ENCODE measurements at regions not wholly inside any gene's neighbourhood (a gene's known extent, or its start where the extent isn't known, plus 50 kb on each side); places are given as distances from the start of the nearest gene placed in this dataset.

DNA sequence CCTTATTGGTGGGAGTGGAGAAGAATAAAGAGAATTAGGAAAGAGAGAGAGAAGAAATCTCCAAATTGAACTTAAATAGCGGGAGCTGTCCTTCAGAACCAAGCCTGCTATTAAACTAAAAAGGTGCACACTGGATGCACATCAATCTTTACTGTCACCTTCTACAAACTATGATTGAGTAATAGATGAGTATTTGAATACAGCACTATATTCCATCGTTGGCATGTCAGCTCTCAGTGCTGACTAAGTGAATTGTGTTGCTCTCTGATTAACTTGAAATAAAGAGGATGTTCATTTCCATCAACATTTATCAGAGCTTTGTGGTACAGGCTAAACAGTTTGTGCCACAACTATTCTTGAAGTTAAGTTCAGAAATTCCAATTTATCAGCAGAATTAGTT lies 143.7 kb upstream of the PABPC4L start:
- DNase-seq (ENCODE audit: low read depth) = no peak

DNA sequence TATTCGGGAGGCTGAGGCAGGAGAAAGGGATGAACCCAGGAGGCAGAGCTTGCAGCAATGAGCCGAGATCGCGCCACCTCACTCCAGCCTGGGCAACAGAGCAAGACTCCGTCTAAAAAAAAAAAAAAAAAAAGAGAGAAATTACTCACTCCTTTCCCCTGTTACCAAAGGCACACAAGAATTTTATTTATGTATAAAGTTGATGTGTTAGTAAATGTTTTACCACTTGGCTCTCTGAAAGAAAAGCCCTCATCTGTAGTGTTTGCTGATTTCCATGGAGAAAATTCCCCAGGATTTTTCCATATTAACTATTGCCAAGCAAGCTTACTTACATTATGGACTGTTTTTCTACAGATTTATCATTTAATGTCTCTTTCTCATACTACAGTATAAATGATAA lies 142.1 kb upstream of the PABPC4L start:
- no peak for DNase-seq (ENCODE audit: low read depth)

DNA sequence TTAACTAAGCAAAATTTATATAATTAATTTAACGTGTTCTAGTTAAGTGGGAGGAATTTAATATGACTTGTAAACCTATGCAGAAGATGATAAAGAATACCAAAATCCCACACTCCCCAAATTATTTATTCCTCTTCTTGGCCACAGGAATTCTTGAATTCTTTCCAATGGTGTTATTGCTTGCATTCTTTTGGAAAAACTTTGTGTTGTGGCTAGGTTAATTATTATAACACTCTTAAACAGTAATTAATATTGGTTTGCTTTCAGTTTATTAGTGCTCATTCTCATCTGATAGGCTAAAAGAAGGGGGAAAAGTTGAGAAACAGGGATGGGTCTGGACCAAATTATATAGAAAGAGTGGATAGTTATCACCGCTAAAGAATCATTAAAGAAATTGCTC lies 141.5 kb upstream of the PABPC4L start:
- no peak for DNase-seq (ENCODE audit: low read depth)

DNA sequence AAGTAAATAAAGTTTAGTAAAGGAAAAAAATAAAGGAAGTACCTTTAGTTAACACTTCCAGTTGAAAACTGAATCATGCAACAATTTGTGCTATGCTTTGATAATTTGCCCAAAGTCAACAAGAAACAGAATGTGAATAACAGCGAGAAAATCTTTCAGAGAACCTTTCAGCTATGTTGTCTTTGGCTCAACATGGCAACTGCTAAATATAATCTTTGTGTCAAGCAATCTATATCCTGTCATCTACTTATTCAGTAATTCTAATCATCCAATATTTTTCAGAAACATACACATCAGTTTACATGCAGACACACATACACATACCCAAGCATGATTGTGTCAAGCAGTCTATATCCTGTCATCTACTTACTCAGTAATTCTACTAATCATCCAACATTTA lies 136.0 kb upstream of the PABPC4L start:
- DNase-seq (ENCODE audit: low read depth) = no peak

DNA sequence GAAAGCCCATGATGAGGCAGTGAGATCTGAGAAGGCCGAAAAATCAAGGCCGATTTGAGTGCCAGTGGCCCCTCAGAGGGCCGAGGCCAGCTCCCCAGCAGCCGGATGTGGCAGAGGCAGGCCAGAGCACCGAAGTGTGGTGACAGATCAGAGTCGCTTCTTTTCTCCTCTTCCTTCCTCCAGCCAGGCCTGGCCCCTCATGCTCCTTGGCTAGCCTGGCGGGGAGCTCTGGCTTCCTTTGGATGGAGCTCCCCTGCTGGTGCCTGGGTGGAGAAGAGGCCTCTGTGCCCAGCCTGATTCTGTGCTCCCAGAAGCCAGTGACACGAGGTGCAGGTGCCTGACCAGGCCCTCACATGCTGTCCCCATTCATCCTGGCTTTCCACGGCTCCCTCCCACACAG lies 127.2 kb upstream of the PABPC4L start:
- no peak for DNase-seq (ENCODE audit: low read depth)

DNA sequence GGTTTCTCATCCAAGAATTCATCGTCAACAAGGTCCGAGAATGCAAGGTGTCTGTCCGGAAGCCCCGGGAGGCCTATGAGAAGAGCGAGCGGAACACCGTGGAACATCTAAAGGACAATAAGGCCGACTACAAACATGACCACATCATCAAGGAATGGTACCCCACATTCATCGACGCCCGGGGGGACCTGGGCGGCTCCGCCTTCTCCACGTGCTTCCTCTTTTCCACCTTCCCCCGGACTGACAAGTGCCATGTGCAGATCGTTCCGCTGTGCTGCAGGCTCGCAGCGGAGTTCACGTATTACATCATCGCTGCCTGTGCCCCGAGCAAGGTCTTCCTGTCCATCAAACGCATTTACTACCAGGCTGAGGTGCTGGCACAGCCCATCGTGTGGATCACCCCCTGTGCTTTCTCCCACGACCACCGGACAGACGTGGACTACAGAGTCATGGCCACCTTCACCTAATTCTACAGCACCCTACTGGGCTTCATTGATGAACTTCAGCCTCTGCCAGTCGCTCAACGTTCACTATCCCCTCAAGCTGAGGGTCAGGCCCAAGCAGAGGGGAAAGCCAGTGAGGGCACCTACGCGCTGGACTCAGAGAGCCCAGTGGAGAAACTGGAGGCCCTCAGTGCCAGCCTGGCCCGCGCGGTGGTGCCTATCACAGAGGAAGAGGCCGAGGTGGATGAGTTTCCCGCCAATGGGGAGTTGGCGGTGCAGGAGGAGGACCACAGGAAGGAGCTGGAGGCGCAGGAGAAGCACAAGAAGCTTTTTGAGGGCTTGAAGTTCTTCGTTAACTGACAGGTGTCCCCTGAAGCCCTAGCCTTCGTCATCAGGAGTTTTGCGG lies 125.9 kb upstream of the PABPC4L start:
- DNase-seq (ENCODE audit: low read depth) = no peak

DNA sequence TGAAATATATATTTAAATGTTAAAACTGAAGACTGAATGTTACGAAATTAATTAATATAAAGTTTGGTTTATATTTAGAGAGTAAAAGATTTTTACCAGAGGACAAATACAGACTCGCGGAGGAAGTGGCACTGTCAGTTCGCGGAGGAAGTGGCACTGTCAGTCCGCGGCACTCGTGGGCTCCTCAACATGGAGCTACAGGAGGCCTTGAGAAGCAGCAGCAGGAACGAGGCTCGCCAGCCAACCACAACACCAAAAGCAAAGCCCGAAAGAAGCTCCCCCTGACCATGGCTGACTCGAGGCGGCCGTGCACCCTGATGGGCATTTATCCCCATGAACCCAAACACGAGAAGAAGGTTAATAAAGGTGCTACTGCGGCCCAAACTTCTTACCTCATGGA lies 125.3 kb upstream of the PABPC4L start:
- no peak for DNase-seq (ENCODE audit: low read depth)

DNA sequence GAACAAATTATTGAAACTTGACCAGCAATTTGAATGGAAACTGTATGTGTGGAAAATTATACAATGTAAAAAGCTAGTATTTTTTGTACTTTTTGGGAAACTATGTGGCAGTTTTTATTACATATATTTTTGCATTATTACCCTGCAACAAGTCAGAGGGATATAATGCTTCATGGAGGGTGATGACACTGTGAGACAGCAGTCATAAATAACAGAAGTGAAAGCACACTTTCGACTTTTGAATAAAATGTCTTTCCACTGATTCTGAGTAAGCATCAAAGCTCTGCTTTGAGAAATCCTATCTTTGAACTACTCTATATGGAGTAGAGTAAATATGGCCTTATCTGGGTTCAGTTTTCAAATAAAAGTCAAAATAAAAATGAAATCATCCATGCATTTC lies 122.6 kb upstream of the PABPC4L start:
- DNase-seq (ENCODE audit: low read depth) = no peak

DNA sequence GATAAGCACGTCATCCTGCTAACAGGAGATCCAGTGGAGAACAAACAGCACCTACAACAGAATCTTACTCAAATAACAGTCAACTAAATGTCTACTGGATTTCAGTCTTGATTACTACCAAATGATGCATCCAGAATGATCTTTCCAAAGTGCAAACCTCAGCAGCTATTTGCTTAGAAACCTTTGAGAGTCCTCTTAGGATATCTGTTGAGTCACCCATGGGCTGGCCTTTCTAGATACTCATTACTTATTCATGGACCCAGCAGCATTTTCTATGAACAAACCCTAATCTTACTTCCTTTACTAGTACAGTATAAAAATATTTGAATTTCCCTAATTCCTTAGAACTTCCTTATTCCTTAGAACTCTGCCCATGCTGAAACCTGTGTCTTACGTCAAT lies 118.5 kb upstream of the PABPC4L start:
- no peak for DNase-seq (ENCODE audit: low read depth)

DNA sequence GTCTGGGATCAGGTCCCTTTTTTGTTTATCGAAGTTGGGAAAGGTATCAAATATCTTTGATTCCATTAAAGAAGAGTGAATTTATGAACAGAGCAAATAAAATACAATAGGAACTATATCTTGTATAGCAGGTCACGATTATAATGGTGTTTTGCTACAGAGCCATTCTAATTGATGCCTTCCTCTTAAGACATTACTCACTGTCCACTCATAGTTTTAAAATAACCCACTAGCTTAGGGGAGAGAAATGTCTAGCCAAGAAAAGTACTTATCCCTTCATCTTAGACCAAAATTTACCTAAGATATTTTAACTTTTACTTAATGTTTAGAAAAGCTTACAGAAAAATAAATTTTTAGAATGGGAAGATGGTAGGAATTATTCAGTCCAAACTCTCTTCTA lies 112.0 kb upstream of the PABPC4L start:
- no peak for DNase-seq (ENCODE audit: low read depth)

DNA sequence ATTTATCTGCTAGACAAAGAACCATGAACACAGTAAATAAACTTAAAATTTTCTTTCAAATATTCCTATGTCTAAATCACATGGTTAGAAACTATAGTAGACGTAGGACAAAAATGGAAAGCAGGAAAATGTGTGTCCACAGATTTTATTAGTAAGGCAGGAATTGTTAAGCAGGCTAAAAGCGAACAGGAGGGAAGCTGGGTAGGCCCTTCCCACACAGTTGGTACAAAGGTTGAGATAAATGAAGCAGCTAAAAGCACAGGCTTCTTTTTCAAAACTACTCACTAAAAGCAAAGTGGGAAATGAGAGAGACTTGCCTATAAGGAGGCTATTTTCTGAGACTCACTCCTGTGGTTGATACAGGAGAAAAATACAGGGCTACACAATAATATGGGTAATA lies 108.1 kb upstream of the PABPC4L start:
- no peak for DNase-seq (ENCODE audit: low read depth)

DNA sequence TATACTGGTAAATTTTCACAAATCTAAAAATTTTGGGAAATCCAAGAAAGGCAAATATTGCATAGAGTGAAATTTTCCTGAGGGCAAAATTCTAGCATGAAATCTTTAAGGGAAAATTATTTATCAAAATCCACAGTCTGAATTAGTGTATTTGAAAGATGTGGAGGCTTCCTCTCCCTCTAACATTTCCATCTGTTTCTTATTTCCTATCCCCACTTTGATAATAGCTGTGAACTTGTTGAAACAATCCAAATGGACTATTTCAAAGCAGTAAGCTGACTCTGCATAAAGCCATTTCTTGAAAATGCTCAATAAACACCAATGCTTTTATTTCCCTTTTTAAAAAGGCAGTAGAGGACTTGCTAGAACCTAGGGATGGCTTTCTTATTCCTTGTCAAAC lies 107.3 kb upstream of the PABPC4L start:
- no peak for DNase-seq (ENCODE audit: low read depth)

DNA sequence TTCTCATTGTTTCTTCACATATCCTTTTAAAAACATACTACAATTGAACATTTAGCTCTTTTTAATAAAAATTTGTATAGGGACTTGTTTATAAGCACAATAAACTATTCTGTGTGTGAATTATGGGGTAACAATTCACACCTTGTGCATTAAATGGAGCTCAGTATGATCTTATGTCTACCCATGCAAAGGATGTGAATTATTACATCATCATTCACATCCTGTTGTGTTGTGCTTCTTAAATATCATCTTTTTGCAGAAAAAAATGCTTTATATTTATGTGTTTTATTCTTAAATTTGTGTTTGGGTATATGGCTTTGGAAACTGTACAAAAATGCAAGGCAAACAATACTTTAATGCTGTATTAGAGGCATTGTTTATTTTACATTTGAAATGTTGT lies 96.7 kb upstream of the PABPC4L start:
- no peak for DNase-seq (ENCODE audit: low read depth)

DNA sequence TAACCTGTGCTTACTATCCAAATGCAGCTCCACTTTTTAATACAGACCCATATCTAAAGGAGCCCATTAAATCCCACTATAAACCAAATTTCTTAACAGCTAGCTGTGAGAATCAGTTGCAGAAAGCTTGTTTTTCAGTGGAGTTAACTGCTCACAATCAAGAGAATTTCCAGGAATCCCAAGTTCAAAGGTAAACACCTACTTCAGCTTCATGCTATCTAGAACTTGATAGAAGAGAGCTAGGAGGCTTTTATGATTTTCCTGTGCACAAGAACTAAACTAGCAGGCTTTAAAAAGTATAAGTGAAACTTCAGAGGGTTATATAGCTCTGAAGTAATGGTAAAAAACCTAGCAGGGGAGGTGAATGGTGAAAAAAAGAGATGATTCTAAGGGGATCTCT lies 96.2 kb upstream of the PABPC4L start:
- DNase-seq (ENCODE audit: low read depth) = no peak

DNA sequence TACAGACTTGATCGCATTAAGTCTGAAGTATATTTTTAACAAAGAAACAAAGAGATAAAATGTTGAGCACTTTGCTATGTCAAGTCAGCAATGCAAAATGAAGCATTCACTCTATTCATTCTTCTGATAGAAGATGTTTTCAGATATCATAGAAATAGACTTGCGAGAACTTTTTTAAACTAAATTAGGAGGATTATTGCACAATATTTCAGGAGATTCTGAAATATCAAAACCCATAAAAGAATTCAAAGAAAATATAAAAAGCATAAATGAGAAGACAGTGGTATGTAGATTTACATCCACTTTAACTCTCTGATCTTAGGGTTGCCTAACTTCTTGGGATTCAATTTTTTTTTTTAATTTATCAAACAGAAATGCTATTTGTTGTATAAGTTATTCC lies 81.1 kb upstream of the PABPC4L start:
- no peak for DNase-seq (ENCODE audit: low read depth)

DNA sequence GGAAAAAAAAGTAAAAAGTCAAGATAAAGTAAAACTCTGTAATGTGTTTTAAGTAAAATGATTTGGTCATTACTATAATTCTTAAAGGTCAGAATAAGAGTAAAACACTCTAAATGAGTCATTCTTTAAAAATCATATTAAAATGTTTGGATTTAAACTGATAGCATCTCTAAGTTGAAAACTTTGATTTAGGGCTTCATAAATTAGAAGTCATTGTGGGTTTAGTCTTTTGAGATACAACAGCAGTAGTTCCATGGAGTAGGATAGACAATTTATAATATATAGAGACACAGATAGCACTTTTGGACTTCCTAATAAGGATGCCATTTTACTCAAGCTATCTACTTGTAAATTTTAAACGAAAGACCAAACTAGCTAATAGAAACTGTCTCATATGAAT lies 77.1 kb upstream of the PABPC4L start:
- DNase-seq (ENCODE audit: low read depth) = no peak

DNA sequence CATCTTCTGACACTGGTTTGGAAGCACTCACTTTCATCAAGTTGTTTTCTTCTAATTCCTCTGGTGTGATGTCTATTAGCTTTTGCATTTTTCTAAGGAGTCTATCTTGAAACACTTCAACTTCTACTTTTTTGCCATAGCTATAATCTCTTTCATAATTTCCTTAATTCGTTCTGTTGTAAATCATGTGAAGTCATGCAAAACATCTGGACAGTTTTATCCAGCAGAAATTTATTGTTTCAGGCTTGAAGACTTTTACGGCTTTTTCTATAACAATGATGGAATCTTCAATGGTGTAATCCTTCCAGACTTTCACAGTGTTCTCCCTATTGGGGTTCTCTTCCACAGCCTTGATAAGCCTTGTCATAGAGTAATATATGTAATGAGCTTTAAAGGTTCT lies 74.9 kb upstream of the PABPC4L start:
- DNase-seq (ENCODE audit: low read depth) = no peak

DNA sequence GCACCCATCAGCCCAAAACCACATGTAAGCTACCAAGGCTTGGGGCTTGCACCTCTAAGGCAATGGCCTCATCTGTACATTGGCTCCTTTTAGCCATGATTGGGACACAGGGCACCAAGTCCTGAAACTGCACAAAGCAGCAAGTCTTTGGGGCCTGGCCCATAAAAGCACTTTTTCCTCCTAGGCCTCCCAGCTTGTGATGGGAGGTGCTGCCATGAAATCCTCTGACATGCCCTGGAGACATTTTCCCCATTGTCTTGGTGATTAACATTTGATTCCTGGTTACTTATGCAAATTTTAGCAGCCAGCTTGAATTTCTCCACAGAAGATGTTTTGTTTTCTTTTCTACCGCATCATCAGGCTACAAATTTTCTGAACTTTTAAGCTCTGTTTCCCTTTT lies 58.5 kb upstream of the PABPC4L start:
- DNase-seq (ENCODE audit: low read depth) = no peak
